ENCODE measurements at regions not wholly inside any gene's neighbourhood (a gene's known extent, or its start where the extent isn't known, plus 50 kb on each side); places are given as distances from the start of the nearest gene placed in this dataset.

DNA sequence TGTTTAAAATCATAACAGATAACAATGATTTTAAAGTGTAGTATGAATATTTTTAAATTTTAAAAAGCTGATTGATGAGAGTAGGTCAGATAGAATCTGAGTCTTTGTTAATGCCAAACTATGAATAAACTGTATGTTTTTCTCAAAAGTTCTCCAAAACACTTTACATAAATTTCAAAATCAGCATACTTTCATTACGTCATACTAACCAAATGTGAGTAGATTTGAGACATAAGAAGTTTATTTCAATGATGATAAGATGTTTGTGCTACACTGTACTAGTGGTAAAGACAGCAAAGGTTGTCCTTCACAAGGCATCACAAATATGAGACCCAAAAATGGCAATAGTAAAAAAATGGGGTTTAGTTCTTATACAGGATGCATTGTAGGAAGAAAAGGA lies 1342.9 kb downstream of the SI start:
- Histone ChIP-seq H3K79me2 (ENCODE audit: control insufficient read depth, insufficient read depth, low read length) (no peaks in the 10 kb centered on the region), H3K36me3 (ENCODE audit: control insufficient read depth, insufficient read depth, low read length) (no peaks in the 10 kb centered on the region), H3K27me3 (ENCODE audit: control insufficient read depth in 2 of 2, insufficient read depth in 2 of 2, low read length in 2 of 2) (no peaks in the 10 kb centered on the region), H3K4me3 (no peak overlapping the region), H3K4me1 (replicated peaks in 1 of 2; ENCODE audit: control insufficient read depth in 2 of 2, insufficient read depth in 2 of 2, low read length in 2 of 2) (no peaks in the 10 kb centered on the region), H3K27ac (ENCODE audit: extremely low read depth, low read depth, low read length) (no peak overlapping the region), H3K4me2 (ENCODE audit: insufficient read depth, low read length) (no peak overlapping the region), H3K9ac (ENCODE audit: insufficient read depth in 1 of 2, low read depth in 2 of 2, low read length in 2 of 2) (no peak overlapping the region), H3K9me3 (replicated peaks; ENCODE audit: control insufficient read depth, insufficient read depth, low read depth, low read length) (no peaks in the 10 kb centered on the region), H3K9me1 (ENCODE audit: control insufficient read depth, insufficient read depth, low read length) (no peaks in the 10 kb centered on the region), H2AFZ (ENCODE audit: low read depth, low read length) (no peak overlapping the region), H4K20me1 (replicated peaks; ENCODE audit: control insufficient read depth, insufficient read depth, low read length) (no peaks in the 10 kb centered on the region)
- ChIA-PET CTCF (ENCODE audit: low intra/inter-chr PET ratio) (no interaction called here), POLR2A (no interaction called here)
- DNase-seq (ENCODE audit: extremely low read depth in 1 of 4, low spot score in 3 of 4) (no peak), ATAC-seq (no peak), FAIRE-seq (no peak)
- intact Hi-C loops (cut with micrococcal nuclease) = no loop called here
- in situ Hi-C loops (cut with MboI) = no loop called here
- BruUV-seq (replicated peaks) = no TSS peak
- 0% methylated on average over 1 of the region's 1 CpG for WGBS (ENCODE audit: insufficient coverage, low coverage, missing lambda C conversion rate)
- TF ChIP-seq, protein P1, sequence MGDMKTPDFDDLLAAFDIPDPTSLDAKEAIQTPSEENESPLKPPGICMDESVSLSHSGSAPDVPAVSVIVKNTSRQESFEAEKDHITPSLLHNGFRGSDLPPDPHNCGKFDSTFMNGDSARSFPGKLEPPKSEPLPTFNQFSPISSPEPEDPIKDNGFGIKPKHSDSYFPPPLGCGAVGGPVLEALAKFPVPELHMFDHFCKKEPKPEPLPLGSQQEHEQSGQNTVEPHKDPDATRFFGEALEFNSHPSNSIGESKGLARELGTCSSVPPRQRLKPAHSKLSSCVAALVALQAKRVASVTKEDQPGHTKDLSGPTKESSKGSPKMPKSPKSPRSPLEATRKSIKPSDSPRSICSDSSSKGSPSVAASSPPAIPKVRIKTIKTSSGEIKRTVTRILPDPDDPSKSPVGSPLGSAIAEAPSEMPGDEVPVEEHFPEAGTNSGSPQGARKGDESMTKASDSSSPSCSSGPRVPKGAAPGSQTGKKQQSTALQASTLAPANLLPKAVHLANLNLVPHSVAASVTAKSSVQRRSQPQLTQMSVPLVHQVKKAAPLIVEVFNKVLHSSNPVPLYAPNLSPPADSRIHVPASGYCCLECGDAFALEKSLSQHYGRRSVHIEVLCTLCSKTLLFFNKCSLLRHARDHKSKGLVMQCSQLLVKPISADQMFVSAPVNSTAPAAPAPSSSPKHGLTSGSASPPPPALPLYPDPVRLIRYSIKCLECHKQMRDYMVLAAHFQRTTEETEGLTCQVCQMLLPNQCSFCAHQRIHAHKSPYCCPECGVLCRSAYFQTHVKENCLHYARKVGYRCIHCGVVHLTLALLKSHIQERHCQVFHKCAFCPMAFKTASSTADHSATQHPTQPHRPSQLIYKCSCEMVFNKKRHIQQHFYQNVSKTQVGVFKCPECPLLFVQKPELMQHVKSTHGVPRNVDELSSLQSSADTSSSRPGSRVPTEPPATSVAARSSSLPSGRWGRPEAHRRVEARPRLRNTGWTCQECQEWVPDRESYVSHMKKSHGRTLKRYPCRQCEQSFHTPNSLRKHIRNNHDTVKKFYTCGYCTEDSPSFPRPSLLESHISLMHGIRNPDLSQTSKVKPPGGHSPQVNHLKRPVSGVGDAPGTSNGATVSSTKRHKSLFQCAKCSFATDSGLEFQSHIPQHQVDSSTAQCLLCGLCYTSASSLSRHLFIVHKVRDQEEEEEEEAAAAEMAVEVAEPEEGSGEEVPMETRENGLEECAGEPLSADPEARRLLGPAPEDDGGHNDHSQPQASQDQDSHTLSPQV (IDR thresholded peaks at IDR 0.05) = no peak
- TF ChIP-seq, protein P2, sequence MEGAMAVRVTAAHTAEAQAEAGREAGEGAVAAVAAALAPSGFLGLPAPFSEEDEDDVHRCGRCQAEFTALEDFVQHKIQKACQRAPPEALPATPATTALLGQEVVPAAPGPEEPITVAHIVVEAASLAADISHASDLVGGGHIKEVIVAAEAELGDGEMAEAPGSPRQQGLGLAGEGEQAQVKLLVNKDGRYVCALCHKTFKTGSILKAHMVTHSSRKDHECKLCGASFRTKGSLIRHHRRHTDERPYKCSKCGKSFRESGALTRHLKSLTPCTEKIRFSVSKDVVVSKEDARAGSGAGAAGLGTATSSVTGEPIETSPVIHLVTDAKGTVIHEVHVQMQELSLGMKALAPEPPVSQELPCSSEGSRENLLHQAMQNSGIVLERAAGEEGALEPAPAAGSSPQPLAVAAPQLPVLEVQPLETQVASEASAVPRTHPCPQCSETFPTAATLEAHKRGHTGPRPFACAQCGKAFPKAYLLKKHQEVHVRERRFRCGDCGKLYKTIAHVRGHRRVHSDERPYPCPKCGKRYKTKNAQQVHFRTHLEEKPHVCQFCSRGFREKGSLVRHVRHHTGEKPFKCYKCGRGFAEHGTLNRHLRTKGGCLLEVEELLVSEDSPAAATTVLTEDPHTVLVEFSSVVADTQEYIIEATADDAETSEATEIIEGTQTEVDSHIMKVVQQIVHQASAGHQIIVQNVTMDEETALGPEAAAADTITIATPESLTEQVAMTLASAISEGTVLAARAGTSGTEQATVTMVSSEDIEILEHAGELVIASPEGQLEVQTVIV (CRISPR knock-in tag; IDR thresholded peaks at IDR 0.05; ENCODE audit: borderline replicate concordance) = no peak
- TF ChIP-seq EWSR1 (IDR thresholded peaks at IDR 0.05; ENCODE audit: borderline replicate concordance, low read depth, partially characterized antibody) (no peak), JUN (IDR thresholded peaks at IDR 0.05; ENCODE audit: borderline replicate concordance, low read depth, low read length) (no peak), JUN (CRISPR knock-in tag; IDR thresholded peaks at IDR 0.05; ENCODE audit: borderline replicate concordance) (no peak), ZBTB7A (IDR thresholded peaks at IDR 0.05; ENCODE audit: borderline replicate concordance, control insufficient read depth, low read depth, low read length) (no peak), JUND (IDR thresholded peaks at IDR 0.05; ENCODE audit: borderline replicate concordance, low read depth, low read length) (no peak), JUND (tag; IDR thresholded peaks at IDR 0.05; ENCODE audit: borderline replicate concordance, low read depth, low read length) (no peak), POLR2AphosphoS5 (IDR thresholded peaks at IDR 0.05; ENCODE audit: control insufficient read depth, insufficient read depth, low read depth, low read length) (no peak), SRSF1 (IDR thresholded peaks at IDR 0.05; ENCODE audit: low read depth, low read length) (no peak), ZNF717 (CRISPR knock-in tag; IDR thresholded peaks at IDR 0.05) (no peak), SREBF2 (CRISPR knock-in tag; IDR thresholded peaks at IDR 0.05) (no peak), ETS2 (tag; IDR thresholded peaks at IDR 0.05; ENCODE audit: borderline replicate concordance, poor library complexity, severe bottlenecking) (no peak)
- TF ChIP-seq, protein P3, sequence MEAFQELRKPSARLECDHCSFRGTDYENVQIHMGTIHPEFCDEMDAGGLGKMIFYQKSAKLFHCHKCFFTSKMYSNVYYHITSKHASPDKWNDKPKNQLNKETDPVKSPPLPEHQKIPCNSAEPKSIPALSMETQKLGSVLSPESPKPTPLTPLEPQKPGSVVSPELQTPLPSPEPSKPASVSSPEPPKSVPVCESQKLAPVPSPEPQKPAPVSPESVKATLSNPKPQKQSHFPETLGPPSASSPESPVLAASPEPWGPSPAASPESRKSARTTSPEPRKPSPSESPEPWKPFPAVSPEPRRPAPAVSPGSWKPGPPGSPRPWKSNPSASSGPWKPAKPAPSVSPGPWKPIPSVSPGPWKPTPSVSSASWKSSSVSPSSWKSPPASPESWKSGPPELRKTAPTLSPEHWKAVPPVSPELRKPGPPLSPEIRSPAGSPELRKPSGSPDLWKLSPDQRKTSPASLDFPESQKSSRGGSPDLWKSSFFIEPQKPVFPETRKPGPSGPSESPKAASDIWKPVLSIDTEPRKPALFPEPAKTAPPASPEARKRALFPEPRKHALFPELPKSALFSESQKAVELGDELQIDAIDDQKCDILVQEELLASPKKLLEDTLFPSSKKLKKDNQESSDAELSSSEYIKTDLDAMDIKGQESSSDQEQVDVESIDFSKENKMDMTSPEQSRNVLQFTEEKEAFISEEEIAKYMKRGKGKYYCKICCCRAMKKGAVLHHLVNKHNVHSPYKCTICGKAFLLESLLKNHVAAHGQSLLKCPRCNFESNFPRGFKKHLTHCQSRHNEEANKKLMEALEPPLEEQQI (IDR thresholded peaks at IDR 0.05) = no peak
